NT2/D1 (cell line): ENCODE measurements at regions not wholly inside any gene's neighbourhood (a gene's known extent, or its start where the extent isn't known, plus 50 kb on each side); places are given as distances from the start of the nearest gene placed in this dataset.

Source experiments
- YY1 ChIP-seq: IDR thresholded peaks from 2 replicates; pipeline ENCODE4 v1.6.1; 2011; ENCODE audit not compliant: insufficient read length, insufficient read depth
- ZNF274 ChIP-seq: IDR thresholded peaks from 2 replicates; pipeline ENCODE4 v1.6.1; 2011; ENCODE audit warnings: mild to moderate bottlenecking, low read depth, low read length

- TF ChIP-seq ZNF274 (no peak), YY1 (no peak)
These were observed 81.5 kb upstream of the RHOU start for GRCh38 chr1:228653748-228654147.
